ENCODE measurements at regions not wholly inside any gene's neighbourhood (a gene's known extent, or its start where the extent isn't known, plus 50 kb on each side); places are given as distances from the start of the nearest gene placed in this dataset.

DNA sequence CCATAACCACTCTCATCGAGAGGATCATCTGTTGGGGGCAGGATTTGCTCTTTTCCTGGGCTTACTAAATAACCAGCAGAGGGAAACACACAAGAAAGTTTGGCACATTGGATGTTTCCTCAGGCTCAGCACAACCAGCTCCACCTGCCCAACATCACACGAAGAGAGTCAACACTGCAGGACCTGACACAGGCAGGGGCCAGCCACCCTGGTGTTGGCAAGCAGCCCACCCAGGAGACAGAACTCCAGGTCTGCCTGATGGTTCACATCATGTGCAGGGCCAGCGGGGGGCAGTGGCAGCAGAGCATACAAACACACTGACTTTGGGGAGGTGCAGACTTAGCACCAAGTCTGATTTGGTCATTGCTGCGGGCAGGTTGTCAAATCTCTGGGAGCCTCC, 182.3 kb upstream of the GALNT2 start:
- TF ChIP-seq, protein P1, sequence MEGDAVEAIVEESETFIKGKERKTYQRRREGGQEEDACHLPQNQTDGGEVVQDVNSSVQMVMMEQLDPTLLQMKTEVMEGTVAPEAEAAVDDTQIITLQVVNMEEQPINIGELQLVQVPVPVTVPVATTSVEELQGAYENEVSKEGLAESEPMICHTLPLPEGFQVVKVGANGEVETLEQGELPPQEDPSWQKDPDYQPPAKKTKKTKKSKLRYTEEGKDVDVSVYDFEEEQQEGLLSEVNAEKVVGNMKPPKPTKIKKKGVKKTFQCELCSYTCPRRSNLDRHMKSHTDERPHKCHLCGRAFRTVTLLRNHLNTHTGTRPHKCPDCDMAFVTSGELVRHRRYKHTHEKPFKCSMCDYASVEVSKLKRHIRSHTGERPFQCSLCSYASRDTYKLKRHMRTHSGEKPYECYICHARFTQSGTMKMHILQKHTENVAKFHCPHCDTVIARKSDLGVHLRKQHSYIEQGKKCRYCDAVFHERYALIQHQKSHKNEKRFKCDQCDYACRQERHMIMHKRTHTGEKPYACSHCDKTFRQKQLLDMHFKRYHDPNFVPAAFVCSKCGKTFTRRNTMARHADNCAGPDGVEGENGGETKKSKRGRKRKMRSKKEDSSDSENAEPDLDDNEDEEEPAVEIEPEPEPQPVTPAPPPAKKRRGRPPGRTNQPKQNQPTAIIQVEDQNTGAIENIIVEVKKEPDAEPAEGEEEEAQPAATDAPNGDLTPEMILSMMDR (optimal IDR thresholded peaks at IDR 0.05 in 1 of 3, IDR thresholded peaks at IDR 0.05 in 1 of 3, conservative IDR thresholded peaks at IDR 0.05 in 1 of 3; ENCODE audit: extremely low read depth in 1 of 3, insufficient read depth in 2 of 3, low read length in 3 of 3) = peak in 1 of 3 experiments; percentile 37
- TF ChIP-seq EZH2 (IDR thresholded peaks at IDR 0.05; ENCODE audit: low read length) = no peak

All from keratinocyte (primary cell).